ENCODE measurements at regions not wholly inside any gene's neighbourhood (a gene's known extent, or its start where the extent isn't known, plus 50 kb on each side); places are given as distances from the start of the nearest gene placed in this dataset.

DNA sequence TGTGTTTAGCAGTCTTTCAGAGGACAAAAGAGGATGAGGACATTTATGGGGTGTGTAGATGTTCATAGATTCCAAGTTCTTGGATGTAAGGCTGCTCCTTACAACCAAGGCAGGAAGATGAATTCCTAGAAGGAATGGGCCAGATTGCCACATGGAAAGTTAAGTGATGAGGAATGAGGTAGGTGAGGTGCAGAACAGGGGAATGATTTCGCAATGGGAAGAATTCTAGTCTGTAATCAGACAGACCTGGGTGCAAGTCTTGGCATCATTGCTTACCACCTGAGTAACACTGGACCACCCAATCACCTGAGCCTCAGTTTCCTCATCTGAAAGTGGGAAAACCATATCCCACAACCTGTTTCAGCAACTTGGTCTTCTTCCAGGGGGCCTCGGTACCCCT is 174.9 kb downstream of the IER5 start:
- intact Hi-C loops (cut with DNase I) = no loop called here
- H3K4me3 ChIP-seq = no peak overlapping the region
- ATAC-seq = no peak
- DNase-seq = no peak
- no peaks in the 10 kb centered on the region for H3K36me3 ChIP-seq
- H3K9me3 ChIP-seq = peaks cover 0 to 8% of the 10 kb centered on the region in 2 donors
- H3K4me1 ChIP-seq = no peaks in the 10 kb centered on the region
- no peak overlapping the region for H3K27ac ChIP-seq
- TF ChIP-seq, protein P1, sequence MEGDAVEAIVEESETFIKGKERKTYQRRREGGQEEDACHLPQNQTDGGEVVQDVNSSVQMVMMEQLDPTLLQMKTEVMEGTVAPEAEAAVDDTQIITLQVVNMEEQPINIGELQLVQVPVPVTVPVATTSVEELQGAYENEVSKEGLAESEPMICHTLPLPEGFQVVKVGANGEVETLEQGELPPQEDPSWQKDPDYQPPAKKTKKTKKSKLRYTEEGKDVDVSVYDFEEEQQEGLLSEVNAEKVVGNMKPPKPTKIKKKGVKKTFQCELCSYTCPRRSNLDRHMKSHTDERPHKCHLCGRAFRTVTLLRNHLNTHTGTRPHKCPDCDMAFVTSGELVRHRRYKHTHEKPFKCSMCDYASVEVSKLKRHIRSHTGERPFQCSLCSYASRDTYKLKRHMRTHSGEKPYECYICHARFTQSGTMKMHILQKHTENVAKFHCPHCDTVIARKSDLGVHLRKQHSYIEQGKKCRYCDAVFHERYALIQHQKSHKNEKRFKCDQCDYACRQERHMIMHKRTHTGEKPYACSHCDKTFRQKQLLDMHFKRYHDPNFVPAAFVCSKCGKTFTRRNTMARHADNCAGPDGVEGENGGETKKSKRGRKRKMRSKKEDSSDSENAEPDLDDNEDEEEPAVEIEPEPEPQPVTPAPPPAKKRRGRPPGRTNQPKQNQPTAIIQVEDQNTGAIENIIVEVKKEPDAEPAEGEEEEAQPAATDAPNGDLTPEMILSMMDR (IDR thresholded peaks at IDR 0.05) = no peak
- H3K27me3 ChIP-seq = no peaks in the 10 kb centered on the region

DNA sequence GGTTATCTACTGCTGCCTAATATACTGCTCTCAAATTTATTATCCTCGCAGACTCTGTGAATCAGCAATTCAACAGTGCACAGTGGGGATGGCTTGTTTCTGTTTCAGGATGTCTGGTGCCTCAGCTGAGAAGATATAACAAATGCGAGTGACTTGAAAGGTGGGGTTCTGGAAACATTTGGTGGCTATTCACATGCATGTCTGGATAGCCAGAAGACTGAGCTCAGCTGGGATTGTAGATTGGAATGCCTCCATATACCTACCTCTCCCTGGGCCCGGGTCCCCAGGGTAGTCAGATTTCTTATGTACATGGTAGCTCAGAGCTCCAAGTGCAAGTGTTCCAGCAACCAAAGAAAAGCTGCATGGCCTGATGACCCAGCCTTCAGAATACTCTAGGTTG is 176.3 kb downstream of the IER5 start:
- intact Hi-C loops (cut with DNase I) = no loop called here
- TF ChIP-seq, protein P1 (IDR thresholded peaks at IDR 0.05) = no peak
- Histone ChIP-seq H3K27ac (no peak overlapping the region), H3K9me3 (peaks cover 0 to 8% of the 10 kb centered on the region in 2 donors), H3K4me1 (no peaks in the 10 kb centered on the region), H3K4me3 (no peak overlapping the region), H3K36me3 (no peaks in the 10 kb centered on the region), H3K27me3 (no peaks in the 10 kb centered on the region)
- no peak for ATAC-seq
- DNase-seq = no peak

DNA sequence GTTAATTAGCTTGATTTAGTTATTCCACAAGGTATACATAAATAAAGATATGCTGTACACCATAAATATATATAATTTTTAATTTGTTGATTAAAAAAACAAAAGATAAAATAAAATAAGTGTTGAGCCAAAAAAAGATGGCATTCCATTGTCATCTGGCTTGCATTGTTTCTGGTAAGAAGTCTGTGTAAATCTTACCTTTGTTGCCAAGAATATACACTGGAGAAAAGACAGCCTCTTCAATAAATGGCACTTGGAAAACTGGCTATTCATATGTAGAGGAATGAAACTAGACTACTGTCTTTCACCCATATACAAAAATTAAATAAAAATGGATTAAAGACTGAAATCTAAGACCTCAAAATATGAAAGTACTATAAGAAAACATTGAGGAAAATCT is 196.5 kb downstream of the IER5 start:
- Histone ChIP-seq H3K4me1 (no peaks in the 10 kb centered on the region), H3K9me3 (peaks cover 0 to 36% of the 10 kb centered on the region in 2 donors), H3K36me3 (no peaks in the 10 kb centered on the region), H3K4me3 (no peak overlapping the region), H3K27ac (no peak overlapping the region), H3K27me3 (no peaks in the 10 kb centered on the region)
- intact Hi-C loops (cut with DNase I) = no loop called here
- no peak for ATAC-seq
- DNase-seq = no peak
- TF ChIP-seq, protein P1 (IDR thresholded peaks at IDR 0.05) = no peak

DNA sequence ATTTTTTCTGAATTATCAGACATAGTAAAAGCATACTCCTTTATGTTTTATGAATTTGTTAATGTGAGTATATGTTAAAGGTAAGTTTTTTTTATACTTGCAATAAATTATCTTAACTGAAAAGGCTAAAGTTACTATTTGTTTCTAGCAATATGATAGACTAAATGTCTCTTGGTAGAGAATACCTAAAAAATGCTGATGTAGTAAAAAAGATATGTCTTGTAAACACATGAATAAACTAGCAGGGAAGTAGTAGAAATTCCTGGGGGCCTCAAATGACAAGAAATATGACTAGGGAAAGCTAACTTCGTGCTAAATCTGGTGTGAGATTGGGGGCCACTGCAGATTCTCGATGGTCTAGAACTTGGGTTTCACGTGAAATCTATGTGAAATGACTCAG is 188.1 kb upstream of the CACNA1E start:
- ATAC-seq (no peak), DNase-seq (no peak)
- intact Hi-C loops (cut with DNase I) = no loop called here

DNA sequence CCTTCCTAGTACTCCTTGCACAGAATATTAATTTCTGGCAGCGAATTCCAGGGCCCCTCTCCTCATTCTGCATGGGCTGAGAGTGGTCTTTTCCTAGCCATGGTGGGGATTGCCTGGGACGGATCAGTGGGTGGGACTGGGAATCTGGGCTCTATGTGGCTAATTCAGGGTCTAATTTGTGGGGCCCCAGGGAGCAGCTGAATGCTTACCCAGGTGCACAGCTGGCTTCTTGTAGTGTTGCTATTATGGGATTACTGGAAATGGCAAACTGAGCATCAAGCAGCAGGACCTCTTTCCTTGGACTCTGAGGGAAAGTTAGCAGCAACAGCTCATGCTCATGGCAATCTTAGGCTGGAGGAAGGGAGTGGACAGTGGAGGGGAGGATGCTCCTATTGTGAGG is 187.1 kb upstream of the CACNA1E start:
- Histone ChIP-seq H3K27me3 (peaks cover 0 to 13% of the 10 kb centered on the region in 2 donors), H3K36me3 (no peaks in the 10 kb centered on the region), H3K27ac (no peak overlapping the region), H3K9me3 (no peaks in the 10 kb centered on the region), H3K4me1 (no peaks in the 10 kb centered on the region), H3K4me3 (no peak overlapping the region)
- ATAC-seq (no peak), DNase-seq (no peak)
- TF ChIP-seq, protein P1 (IDR thresholded peaks at IDR 0.05) = no peak
- intact Hi-C loops (cut with DNase I) = no loop called here

More for the DNA sequence above, 188.1 kb upstream of the CACNA1E start:
- Histone ChIP-seq H3K27ac (no peak overlapping the region), H3K4me1 (no peaks in the 10 kb centered on the region), H3K4me3 (no peak overlapping the region), H3K27me3 (peaks cover 0 to 13% of the 10 kb centered on the region in 2 donors), H3K9me3 (no peaks in the 10 kb centered on the region), H3K36me3 (no peaks in the 10 kb centered on the region)
- TF ChIP-seq, protein P1 (IDR thresholded peaks at IDR 0.05) = no peak
